Testis (tissue), 2 donors: ENCODE measurements at regions not wholly inside any gene's neighbourhood (a gene's known extent, or its start where the extent isn't known, plus 50 kb on each side); places are given as distances from the start of the nearest gene placed in this dataset.

Source experiments
- DNase-seq: peaks from one replicate; pipeline ENCODE4 v3.0.0-alpha.2; 2019
- H3K27ac ChIP-seq, 2 donors: fragments of 200-600 bp; sonication (generic); one replicate each; pipeline ENCODE4 v1.5.1; 2019
- H3K27me3 ChIP-seq: fragments of 200-600 bp; sonication (generic); one replicate; pipeline ENCODE4 v1.5.1; 2019
- H3K36me3 ChIP-seq: fragments of 200-600 bp; sonication (generic); one replicate; pipeline ENCODE4 v1.5.1; 2017; ENCODE audit warnings: low read depth; ENCODE audit errors: missing control alignments
- H3K4me1 ChIP-seq: fragments of 200-600 bp; sonication (generic); one replicate; pipeline ENCODE4 v1.5.1; 2019
- H3K4me3 ChIP-seq, 2 donors: fragments of 200-600 bp; sonication (generic); one replicate each; pipeline ENCODE4 v1.5.1; 2017 to 2019
- H3K9me3 ChIP-seq: fragments of 200-600 bp; sonication (generic); one replicate; pipeline ENCODE4 v1.5.1; 2017
- CTCF ChIP-seq, 3 experiments: fragments of 450-650 bp in 2 of 3; fragments of 200-600 bp in 1 of 3; sonication (generic) in 1 of 3; IDR thresholded peaks; one replicate each; pipeline ENCODE4 v1.5.1; 2016 to 2019; ENCODE audit warnings: antibody characterized with exemption in 3 of 3, mild to moderate bottlenecking in 2 of 3, moderate library complexity in 1 of 3
- POLR2A ChIP-seq: fragments of 450-650 bp; IDR thresholded peaks from one replicate; pipeline ENCODE4 v1.6.1; 2017; ENCODE audit warnings: antibody characterized with exemption, mild to moderate bottlenecking, moderate library complexity
- WGBS, 2 donors: methylation state at CpG; one replicate each; pipeline ENCODE4 v1.1.5; 2018; 5-methylcytosine and 5-hydroxymethylcytosine counted together
- intact Hi-C: fragments of 100-400 bp; cut with DNase I; formaldehyde crosslinking; loops from one replicate; pipeline ENCODE4 v1.15.1; 2023; ENCODE audit warnings: low total_unique reads

- intact Hi-C loops = no loop called here
- DNase-seq = no peak
- no peaks in the 10 kb centered on the region for H3K9me3 ChIP-seq
Measured at GRCh38 chr7:156177422-156178055, 365.3 kb upstream of the SHH start.

GRCh38 chr7:156176039-156176438 is 363.8 kb upstream of the SHH start:
- intact Hi-C loops = no loop called here
- no peaks in the 10 kb centered on the region for H3K4me1 ChIP-seq
- TF ChIP-seq CTCF (IDR thresholded peaks at IDR 0.05) (no peak), POLR2A (no peak)
- H3K27ac ChIP-seq = no peak overlapping the region
- no peak for DNase-seq
- no peak overlapping the region for H3K4me3 ChIP-seq
- 90 to 93% methylated on average over 3 to 7 of the region's 7 CpGs for WGBS, 2 donors
- no peaks in the 10 kb centered on the region for H3K27me3 ChIP-seq
- no peaks in the 10 kb centered on the region for H3K36me3 ChIP-seq
- H3K9me3 ChIP-seq = no peaks in the 10 kb centered on the region

More at GRCh38 chr7:156177422-156178055, 365.3 kb upstream of the SHH start:
- Histone ChIP-seq H3K36me3 (no peaks in the 10 kb centered on the region), H3K4me3 (no peak overlapping the region), H3K27me3 (no peaks in the 10 kb centered on the region), H3K4me1 (no peaks in the 10 kb centered on the region), H3K27ac (no peak overlapping the region)
- TF ChIP-seq POLR2A (no peak), CTCF (IDR thresholded peaks at IDR 0.05) (no peak)
- WGBS, 2 donors = 69 to 76% methylated on average over 22 of the region's 22 CpGs

- Histone ChIP-seq H3K4me1 (no peaks in the 10 kb centered on the region), H3K36me3 (no peaks in the 10 kb centered on the region), H3K4me3 (no peak overlapping the region), H3K9me3 (no peaks in the 10 kb centered on the region), H3K27ac (no peak overlapping the region), H3K27me3 (no peaks in the 10 kb centered on the region)
- WGBS, 2 donors = 82 to 88% methylated on average over 4 to 10 of the region's 10 CpGs
- intact Hi-C loops = no loop called here
- no peak for TF ChIP-seq CTCF (IDR thresholded peaks at IDR 0.05)
- TF ChIP-seq POLR2A = no peak
- no peak for DNase-seq
Measured at GRCh38 chr7:156175003-156175402, 362.7 kb upstream of the SHH start.

GRCh38 chr7:156174428-156174827 is 362.2 kb upstream of the SHH start:
- no peaks in the 10 kb centered on the region for H3K4me1 ChIP-seq
- H3K9me3 ChIP-seq = no peaks in the 10 kb centered on the region
- H3K27me3 ChIP-seq = no peaks in the 10 kb centered on the region
- 85 to 87% methylated on average over 17 of the region's 17 CpGs for WGBS, 2 donors
- no peak overlapping the region for H3K4me3 ChIP-seq
- H3K27ac ChIP-seq = no peak overlapping the region
- TF ChIP-seq CTCF (IDR thresholded peaks at IDR 0.05) (no peak), POLR2A (no peak)
- no peaks in the 10 kb centered on the region for H3K36me3 ChIP-seq
- DNase-seq = no peak
- intact Hi-C loops = no loop called here

- H3K36me3 ChIP-seq = no peaks in the 10 kb centered on the region
- 79 to 84% methylated on average over 11 to 18 of the region's 18 CpGs for WGBS, 2 donors
- DNase-seq = no peak
- TF ChIP-seq CTCF (IDR thresholded peaks at IDR 0.05) (no peak), POLR2A (no peak)
- no peak overlapping the region for H3K4me3 ChIP-seq
- intact Hi-C loops = no loop called here
- H3K4me1 ChIP-seq = no peaks in the 10 kb centered on the region
- H3K27me3 ChIP-seq = no peaks in the 10 kb centered on the region
- no peak overlapping the region for H3K27ac ChIP-seq
- H3K9me3 ChIP-seq = no peaks in the 10 kb centered on the region
Measured at GRCh38 chr7:156173748-156174353, 361.6 kb upstream of the SHH start.
